ENCODE measurements at regions not wholly inside any gene's neighbourhood (a gene's known extent, or its start where the extent isn't known, plus 50 kb on each side); places are given as distances from the start of the nearest gene placed in this dataset.

GRCh38 chr5:120388016-120388781 lies 75.9 kb upstream of the PRR16 start:
- Histone ChIP-seq H3K36me3 (no peaks in the 10 kb centered on the region), H3K27ac (peak overlapping the region; percentile 48), H3K27me3 (no peaks in the 10 kb centered on the region), H3K9me3 (no peaks in the 10 kb centered on the region), H3K4me1 (peaks cover 7% of the 10 kb centered on the region), H3K4me3 (no peak overlapping the region)
- DNase-seq (no peak), ATAC-seq (peak; percentile 76)
- intact Hi-C loops (cut with DNase I), result no loop called here
- TF ChIP-seq, protein P1, sequence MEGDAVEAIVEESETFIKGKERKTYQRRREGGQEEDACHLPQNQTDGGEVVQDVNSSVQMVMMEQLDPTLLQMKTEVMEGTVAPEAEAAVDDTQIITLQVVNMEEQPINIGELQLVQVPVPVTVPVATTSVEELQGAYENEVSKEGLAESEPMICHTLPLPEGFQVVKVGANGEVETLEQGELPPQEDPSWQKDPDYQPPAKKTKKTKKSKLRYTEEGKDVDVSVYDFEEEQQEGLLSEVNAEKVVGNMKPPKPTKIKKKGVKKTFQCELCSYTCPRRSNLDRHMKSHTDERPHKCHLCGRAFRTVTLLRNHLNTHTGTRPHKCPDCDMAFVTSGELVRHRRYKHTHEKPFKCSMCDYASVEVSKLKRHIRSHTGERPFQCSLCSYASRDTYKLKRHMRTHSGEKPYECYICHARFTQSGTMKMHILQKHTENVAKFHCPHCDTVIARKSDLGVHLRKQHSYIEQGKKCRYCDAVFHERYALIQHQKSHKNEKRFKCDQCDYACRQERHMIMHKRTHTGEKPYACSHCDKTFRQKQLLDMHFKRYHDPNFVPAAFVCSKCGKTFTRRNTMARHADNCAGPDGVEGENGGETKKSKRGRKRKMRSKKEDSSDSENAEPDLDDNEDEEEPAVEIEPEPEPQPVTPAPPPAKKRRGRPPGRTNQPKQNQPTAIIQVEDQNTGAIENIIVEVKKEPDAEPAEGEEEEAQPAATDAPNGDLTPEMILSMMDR (IDR thresholded peaks at IDR 0.05), result no peak

GRCh38 chr5:120394259-120394658 lies 69.8 kb upstream of the PRR16 start:
- intact Hi-C loops (cut with DNase I), result no loop called here
- TF ChIP-seq, protein P1 (IDR thresholded peaks at IDR 0.05), result no peak
- H3K27ac ChIP-seq, result no peak overlapping the region
- ATAC-seq (no peak), DNase-seq (no peak)
- no peaks in the 10 kb centered on the region for H3K9me3 ChIP-seq
- H3K4me3 ChIP-seq, result no peak overlapping the region
- no peaks in the 10 kb centered on the region for H3K27me3 ChIP-seq
- H3K4me1 ChIP-seq, result no peaks in the 10 kb centered on the region
- no peaks in the 10 kb centered on the region for H3K36me3 ChIP-seq

- H3K9me3 ChIP-seq, result no peaks in the 10 kb centered on the region
- no peaks in the 10 kb centered on the region for H3K36me3 ChIP-seq
- no peaks in the 10 kb centered on the region for H3K4me1 ChIP-seq
- no peak overlapping the region for H3K4me3 ChIP-seq
- TF ChIP-seq, protein P1 (IDR thresholded peaks at IDR 0.05), result no peak
- intact Hi-C loops (cut with DNase I), result no loop called here
- H3K27me3 ChIP-seq, result no peaks in the 10 kb centered on the region
- ATAC-seq, result no peak
- H3K27ac ChIP-seq, result no peak overlapping the region
- no peak for DNase-seq
Observed at GRCh38 chr5:120396186-120396585, 67.9 kb upstream of the PRR16 start.

DNA sequence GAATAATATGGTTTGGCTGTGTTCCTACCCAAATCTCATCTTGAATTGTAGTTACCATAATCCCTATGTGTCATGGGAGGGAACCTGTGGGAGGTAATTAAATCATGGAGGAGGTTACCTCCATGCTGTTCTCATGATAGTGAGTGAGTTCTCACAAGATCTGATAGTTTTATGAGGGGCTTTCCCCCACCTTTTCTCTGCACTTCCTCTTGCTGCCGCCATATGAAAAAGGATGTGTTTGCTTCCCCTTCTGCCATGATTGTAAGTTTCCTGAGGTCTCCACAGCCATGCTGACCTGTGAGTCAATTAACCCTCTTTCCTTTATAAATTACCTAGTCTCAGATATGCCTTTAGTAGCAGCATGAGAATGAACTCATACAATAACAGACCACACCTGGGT lies 63.7 kb upstream of the PRR16 start:
- H3K4me3 ChIP-seq, result no peak overlapping the region
- ATAC-seq, result no peak
- TF ChIP-seq, protein P1 (IDR thresholded peaks at IDR 0.05), result no peak
- no peaks in the 10 kb centered on the region for H3K4me1 ChIP-seq
- intact Hi-C loops (cut with DNase I), result no loop called here
- H3K36me3 ChIP-seq, result no peaks in the 10 kb centered on the region
- no peaks in the 10 kb centered on the region for H3K9me3 ChIP-seq
- no peaks in the 10 kb centered on the region for H3K27me3 ChIP-seq
- no peak overlapping the region for H3K27ac ChIP-seq
- no peak for DNase-seq

- no peak overlapping the region for H3K27ac ChIP-seq
- H3K36me3 ChIP-seq, result no peaks in the 10 kb centered on the region
- H3K4me3 ChIP-seq, result no peak overlapping the region
- no peak for ATAC-seq
- no peak for DNase-seq
- H3K9me3 ChIP-seq, result no peaks in the 10 kb centered on the region
- no peaks in the 10 kb centered on the region for H3K4me1 ChIP-seq
- intact Hi-C loops (cut with DNase I), result no loop called here
- H3K27me3 ChIP-seq, result no peaks in the 10 kb centered on the region
- TF ChIP-seq, protein P1 (IDR thresholded peaks at IDR 0.05), result no peak
Observed at GRCh38 chr5:120402606-120403005, 61.5 kb upstream of the PRR16 start.

All from upper lobe of right lung (tissue), 1 donor.